Epithelial cell of esophagus (primary cell): ENCODE measurements at regions not wholly inside any gene's neighbourhood (a gene's known extent, or its start where the extent isn't known, plus 50 kb on each side); places are given as distances from the start of the nearest gene placed in this dataset.

Experiments used
- DNase-seq: peaks from one replicate; pipeline ENCODE4 v3.0.0; 2010; ENCODE audit warnings: low read depth
- H3K4me3 ChIP-seq: 2 replicates; pipeline ENCODE4 v1.5.1; 2011; ENCODE audit warnings: mild to moderate bottlenecking, low read length, control low read depth
- CTCF ChIP-seq: IDR thresholded peaks from 2 replicates; pipeline ENCODE4 v1.5.1; 2011; ENCODE audit warnings: low read depth, mild to moderate bottlenecking, low read length, control low read depth, inconsistent platforms; ENCODE audit not compliant: insufficient read depth; ENCODE audit errors: missing control alignments

GRCh38 chr12:43665091-43665490 lies 93.5 kb downstream of the PUS7L start:
- H3K4me3 ChIP-seq = no peak overlapping the region
- DNase-seq = no peak
- no peak for TF ChIP-seq CTCF

- DNase-seq = no peak
- H3K4me3 ChIP-seq = no peak overlapping the region
- TF ChIP-seq CTCF = no peak
These were observed 95.9 kb downstream of the PUS7L start for GRCh38 chr12:43662736-43663135.

- no peak for TF ChIP-seq CTCF
- no peak overlapping the region for H3K4me3 ChIP-seq
- DNase-seq = peak; percentile 44
These were observed 103.0 kb downstream of the PUS7L start for GRCh38 chr12:43655586-43655985.

DNA sequence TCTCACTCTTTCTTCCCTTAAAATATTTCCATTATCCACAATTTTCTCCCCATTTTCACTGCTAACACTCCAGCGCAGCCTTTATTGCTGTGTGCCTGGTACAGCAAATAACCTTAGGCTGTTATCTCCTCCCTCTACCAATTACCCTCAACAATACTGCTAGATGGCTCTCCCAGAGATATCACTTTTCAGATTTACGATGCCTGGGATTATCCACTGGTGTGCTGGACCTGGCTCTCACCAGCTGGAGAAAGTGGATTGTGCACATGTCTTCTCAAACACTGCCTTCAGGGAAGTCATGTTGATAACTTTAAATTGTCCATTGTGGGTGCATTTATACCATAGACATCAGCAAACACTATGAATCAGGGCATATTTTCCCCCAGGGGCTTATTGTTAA lies 101.9 kb upstream of the ADAMTS20 start:
- peak; percentile 4 for DNase-seq
- no peak for TF ChIP-seq CTCF
- H3K4me3 ChIP-seq = no peak overlapping the region

DNA sequence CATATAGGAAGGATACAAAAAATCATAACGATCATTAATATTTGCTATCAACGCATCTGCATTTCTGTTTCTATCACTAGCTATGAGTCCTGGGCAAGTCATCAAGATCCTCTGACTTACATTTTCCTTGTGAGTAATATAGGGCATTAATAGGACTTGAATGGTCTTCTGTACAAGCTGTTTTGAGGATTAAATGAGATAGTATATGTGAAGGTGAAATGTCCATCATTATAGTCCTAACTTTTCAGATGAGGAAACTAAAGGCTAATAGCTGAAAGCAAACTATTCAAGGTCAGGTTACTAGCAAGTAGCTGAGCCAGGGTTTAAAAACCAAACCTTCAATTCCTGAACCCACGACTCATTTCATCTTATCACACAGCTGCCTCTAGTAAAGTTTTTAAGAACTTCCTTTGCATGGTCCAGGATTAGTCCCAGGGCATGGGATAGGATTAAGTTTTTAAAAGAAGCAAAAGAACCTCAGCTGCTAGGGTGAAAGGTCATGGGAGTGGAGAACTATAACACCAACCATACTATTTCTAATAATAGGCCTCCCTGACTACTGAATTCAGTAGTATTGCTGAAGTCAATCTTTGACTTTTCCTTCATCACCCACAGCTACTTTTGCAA lies 101.4 kb upstream of the ADAMTS20 start:
- no peak overlapping the region for H3K4me3 ChIP-seq
- TF ChIP-seq CTCF = no peak
- DNase-seq = no peak

- no peak for TF ChIP-seq CTCF
- H3K4me3 ChIP-seq = no peak overlapping the region
- DNase-seq = no peak
These were observed 96.6 kb upstream of the ADAMTS20 start for GRCh38 chr12:43648636-43649035.

DNA sequence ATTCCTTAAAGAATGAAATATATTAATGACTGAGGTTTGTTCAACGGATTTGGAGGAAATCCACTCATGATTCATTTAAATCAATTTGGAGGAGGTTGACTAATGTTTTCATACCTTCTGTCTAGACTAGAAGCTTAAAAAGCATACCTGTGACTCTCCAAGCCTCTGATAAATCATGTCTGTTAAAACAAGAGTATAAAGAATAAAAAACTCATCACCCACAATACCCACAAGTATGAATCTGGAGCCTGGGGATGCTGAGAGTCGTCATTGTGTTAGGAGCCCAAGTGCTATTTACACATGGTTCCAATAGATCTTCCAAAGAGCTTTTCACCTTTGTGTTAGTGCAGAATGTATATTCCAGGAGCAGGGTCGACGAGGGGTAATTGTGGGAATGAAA lies 86.8 kb upstream of the ADAMTS20 start:
- no peak for TF ChIP-seq CTCF
- no peak overlapping the region for H3K4me3 ChIP-seq
- peak; percentile 62 for DNase-seq
